8988T (cell line): ENCODE measurements at regions not wholly inside any gene's neighbourhood (a gene's known extent, or its start where the extent isn't known, plus 50 kb on each side); places are given as distances from the start of the nearest gene placed in this dataset.

Source experiments
- DNase-seq: peaks from one replicate; pipeline ENCODE4 v3.0.0; 2011

- DNase-seq, result no peak
Measured at GRCh38 chrX:30504309-30504708, 73.3 kb downstream of the TASL start.

GRCh38 chrX:30495468-30495867 lies 82.1 kb downstream of the TASL start:
- no peak for DNase-seq

- DNase-seq, result no peak
Measured at GRCh38 chrX:30493348-30493747, 84.2 kb downstream of the TASL start.

GRCh38 chrX:30489323-30489722 lies 88.2 kb downstream of the TASL start:
- DNase-seq, result peak; percentile 17

GRCh38 chrX:30488092-30488491 lies 89.5 kb downstream of the TASL start:
- peak; percentile 12 for DNase-seq

- no peak for DNase-seq
Measured at GRCh38 chrX:30483996-30484395, 93.6 kb downstream of the TASL start.

GRCh38 chrX:30468471-30468870 lies 109.1 kb downstream of the TASL start:
- no peak for DNase-seq
